ENCODE measurements at regions not wholly inside any gene's neighbourhood (a gene's known extent, or its start where the extent isn't known, plus 50 kb on each side); places are given as distances from the start of the nearest gene placed in this dataset.
"Not testable (repeated sequence)": the region's sequence is repeated elsewhere in the genome, so short reads cannot be mapped to it uniquely, and the experiment has no call there.

- DNase-seq = no peak
These were observed 260.0 kb downstream of the GLUD2 start for GRCh38 chrX:121307449-121307848.

GRCh38 chrX:121308276-121308805, 260.9 kb downstream of the GLUD2 start:
- DNase-seq = no peak

GRCh38 chrX:121310820-121311219, 263.4 kb downstream of the GLUD2 start:
- DNase-seq = no peak

GRCh38 chrX:121320441-121320840, 273.0 kb downstream of the GLUD2 start:
- DNase-seq = no peak

GRCh38 chrX:121322159-121322558, 274.7 kb downstream of the GLUD2 start:
- no peak for DNase-seq

GRCh38 chrX:121323337-121323736, 275.9 kb downstream of the GLUD2 start:
- DNase-seq = no peak

- DNase-seq = no peak
These were observed 286.5 kb downstream of the GLUD2 start for GRCh38 chrX:121333942-121334341.

- no peak for DNase-seq
These were observed 289.5 kb downstream of the GLUD2 start for GRCh38 chrX:121336831-121337421.

- DNase-seq = no peak
These were observed 290.4 kb downstream of the GLUD2 start for GRCh38 chrX:121337816-121338215.

- DNase-seq = no peak
These were observed 301.9 kb downstream of the GLUD2 start for GRCh38 chrX:121349263-121349662.

- DNase-seq = no peak
These were observed 308.9 kb downstream of the GLUD2 start for GRCh38 chrX:121356139-121356849.

- no peak for DNase-seq
These were observed 309.4 kb downstream of the GLUD2 start for GRCh38 chrX:121356850-121357171.

- no peak for DNase-seq
These were observed 312.9 kb downstream of the GLUD2 start for GRCh38 chrX:121360280-121360679.

- no peak for DNase-seq
These were observed 318.3 kb downstream of the GLUD2 start for GRCh38 chrX:121365572-121366161.

- DNase-seq = no peak
These were observed 327.1 kb downstream of the GLUD2 start for GRCh38 chrX:121374471-121374870.

GRCh38 chrX:121381915-121382314, 334.5 kb downstream of the GLUD2 start:
- DNase-seq = not testable (repeated sequence)

GRCh38 chrX:121389976-121390714, 342.7 kb downstream of the GLUD2 start:
- no peak for DNase-seq

- no peak for DNase-seq
These were observed 358.4 kb downstream of the GLUD2 start for GRCh38 chrX:121405826-121406225.

- no peak for DNase-seq
These were observed 360.2 kb downstream of the GLUD2 start for GRCh38 chrX:121407627-121408026.

GRCh38 chrX:121431514-121431913, 384.1 kb downstream of the GLUD2 start:
- not testable (repeated sequence) for DNase-seq

GRCh38 chrX:121433289-121433688, 385.9 kb downstream of the GLUD2 start:
- DNase-seq = no peak

GRCh38 chrX:121437666-121438065, 390.3 kb downstream of the GLUD2 start:
- DNase-seq = not testable (repeated sequence)

GRCh38 chrX:121455890-121456289, 408.5 kb downstream of the GLUD2 start:
- no peak for DNase-seq

- DNase-seq = no peak
These were observed 408.9 kb downstream of the GLUD2 start for GRCh38 chrX:121456315-121456714.

All from CD4-positive, alpha-beta T cell treated with Interleukin-17A for 1 hour (primary cell).